Skeletal muscle satellite cell (primary cell): ENCODE measurements at regions not wholly inside any gene's neighbourhood (a gene's known extent, or its start where the extent isn't known, plus 50 kb on each side); places are given as distances from the start of the nearest gene placed in this dataset.
A peak's percentile ranks its signal among the peaks of the same experiment; 100 is the strongest.

Experiments used
- H3K27me3 ChIP-seq: 2 replicates; pipeline ENCODE4 v1.7.0; 2013; ENCODE audit warnings: low read length; ENCODE audit not compliant: control insufficient read depth, insufficient read depth
- H3K36me3 ChIP-seq: 2 replicates; pipeline ENCODE4 v1.7.0; 2013; ENCODE audit warnings: mild to moderate bottlenecking, control low read depth, low read length; ENCODE audit not compliant: insufficient read depth
- H3K4me1 ChIP-seq: 2 replicates; pipeline ENCODE4 v1.7.0; 2013; ENCODE audit warnings: low read length; ENCODE audit not compliant: control insufficient read depth, insufficient read depth
- H3K4me2 ChIP-seq: 2 replicates; pipeline ENCODE4 v1.7.0; 2013; ENCODE audit warnings: mild to moderate bottlenecking, low read length
- H3K4me3 ChIP-seq: 2 replicates; pipeline ENCODE4 v1.7.0; 2013; ENCODE audit warnings: low read length
- H3K9ac ChIP-seq: 2 replicates; pipeline ENCODE4 v1.7.0; 2013; ENCODE audit warnings: mild to moderate bottlenecking, low read depth, low read length, moderate library complexity
- H3K9me3 ChIP-seq: replicated peaks from 2 replicates; pipeline ENCODE4 v1.7.0; 2013; ENCODE audit warnings: mild to moderate bottlenecking, control low read depth, low read length

GRCh38 chr6:6771964-6772363 lies 183.4 kb downstream of the LY86 start:
- Histone ChIP-seq H3K36me3 (no peaks in the 10 kb centered on the region), H3K27me3 (peaks cover 4% of the 10 kb centered on the region), H3K4me1 (no peaks in the 10 kb centered on the region), H3K9ac (no peak overlapping the region), H3K4me2 (no peak overlapping the region), H3K9me3 (no peaks in the 10 kb centered on the region), H3K4me3 (no peak overlapping the region)

GRCh38 chr6:6772751-6773150 lies 184.2 kb downstream of the LY86 start:
- no peaks in the 10 kb centered on the region for H3K4me1 ChIP-seq
- H3K36me3 ChIP-seq, result no peaks in the 10 kb centered on the region
- H3K9me3 ChIP-seq, result no peaks in the 10 kb centered on the region
- peaks cover 4% of the 10 kb centered on the region for H3K27me3 ChIP-seq
- no peak overlapping the region for H3K4me3 ChIP-seq
- no peak overlapping the region for H3K9ac ChIP-seq
- H3K4me2 ChIP-seq, result no peak overlapping the region

- Histone ChIP-seq H3K27me3 (peaks cover 8% of the 10 kb centered on the region), H3K4me2 (no peak overlapping the region), H3K4me1 (no peaks in the 10 kb centered on the region), H3K9me3 (no peaks in the 10 kb centered on the region), H3K9ac (no peak overlapping the region), H3K4me3 (no peak overlapping the region), H3K36me3 (no peaks in the 10 kb centered on the region)
These were observed 186.6 kb downstream of the LY86 start for GRCh38 chr6:6775074-6775473.

- H3K36me3 ChIP-seq, result no peaks in the 10 kb centered on the region
- no peak overlapping the region for H3K9ac ChIP-seq
- H3K4me2 ChIP-seq, result no peak overlapping the region
- H3K9me3 ChIP-seq, result no peaks in the 10 kb centered on the region
- H3K27me3 ChIP-seq, result peaks cover 4% of the 10 kb centered on the region
- peaks cover 10% of the 10 kb centered on the region for H3K4me1 ChIP-seq
- no peak overlapping the region for H3K4me3 ChIP-seq
These were observed 191.7 kb downstream of the LY86 start for GRCh38 chr6:6780231-6780630.

GRCh38 chr6:6781172-6781872 lies 192.8 kb downstream of the LY86 start:
- Histone ChIP-seq H3K27me3 (peaks cover 4% of the 10 kb centered on the region), H3K4me3 (no peak overlapping the region), H3K9ac (no peak overlapping the region), H3K36me3 (no peaks in the 10 kb centered on the region), H3K4me1 (peaks cover 10% of the 10 kb centered on the region), H3K4me2 (peak overlapping the region; percentile 4), H3K9me3 (no peaks in the 10 kb centered on the region)

- no peaks in the 10 kb centered on the region for H3K36me3 ChIP-seq
- H3K4me2 ChIP-seq, result no peak overlapping the region
- no peak overlapping the region for H3K9ac ChIP-seq
- peaks cover 10% of the 10 kb centered on the region for H3K4me1 ChIP-seq
- H3K27me3 ChIP-seq, result peaks cover 4% of the 10 kb centered on the region
- H3K4me3 ChIP-seq, result no peak overlapping the region
- H3K9me3 ChIP-seq, result no peaks in the 10 kb centered on the region
These were observed 193.3 kb downstream of the LY86 start for GRCh38 chr6:6781873-6782227.

GRCh38 chr6:6783721-6784120 lies 195.2 kb downstream of the LY86 start:
- no peak overlapping the region for H3K9ac ChIP-seq
- no peaks in the 10 kb centered on the region for H3K9me3 ChIP-seq
- no peak overlapping the region for H3K4me2 ChIP-seq
- H3K4me1 ChIP-seq, result peaks cover 10% of the 10 kb centered on the region
- no peak overlapping the region for H3K4me3 ChIP-seq
- peaks cover 1% of the 10 kb centered on the region for H3K27me3 ChIP-seq
- no peaks in the 10 kb centered on the region for H3K36me3 ChIP-seq

- Histone ChIP-seq H3K4me1 (peaks cover 10% of the 10 kb centered on the region), H3K27me3 (no peaks in the 10 kb centered on the region), H3K36me3 (no peaks in the 10 kb centered on the region), H3K4me3 (no peak overlapping the region), H3K9me3 (no peaks in the 10 kb centered on the region), H3K9ac (no peak overlapping the region), H3K4me2 (no peak overlapping the region)
These were observed 196.1 kb downstream of the LY86 start for GRCh38 chr6:6784514-6785162.

- no peak overlapping the region for H3K4me3 ChIP-seq
- no peaks in the 10 kb centered on the region for H3K36me3 ChIP-seq
- H3K4me1 ChIP-seq, result peaks cover 10% of the 10 kb centered on the region
- H3K9me3 ChIP-seq, result no peaks in the 10 kb centered on the region
- H3K27me3 ChIP-seq, result no peaks in the 10 kb centered on the region
- no peak overlapping the region for H3K9ac ChIP-seq
- H3K4me2 ChIP-seq, result no peak overlapping the region
These were observed 196.6 kb downstream of the LY86 start for GRCh38 chr6:6785163-6785521.

GRCh38 chr6:6788394-6789032 lies 200.0 kb downstream of the LY86 start:
- H3K9ac ChIP-seq, result no peak overlapping the region
- no peaks in the 10 kb centered on the region for H3K27me3 ChIP-seq
- H3K36me3 ChIP-seq, result no peaks in the 10 kb centered on the region
- H3K4me3 ChIP-seq, result no peak overlapping the region
- H3K4me2 ChIP-seq, result no peak overlapping the region
- no peaks in the 10 kb centered on the region for H3K4me1 ChIP-seq
- H3K9me3 ChIP-seq, result no peaks in the 10 kb centered on the region

GRCh38 chr6:6790393-6790792 lies 201.9 kb downstream of the LY86 start:
- no peak overlapping the region for H3K9ac ChIP-seq
- no peak overlapping the region for H3K4me3 ChIP-seq
- peaks cover 6% of the 10 kb centered on the region for H3K27me3 ChIP-seq
- H3K36me3 ChIP-seq, result no peaks in the 10 kb centered on the region
- H3K9me3 ChIP-seq, result no peaks in the 10 kb centered on the region
- no peaks in the 10 kb centered on the region for H3K4me1 ChIP-seq
- no peak overlapping the region for H3K4me2 ChIP-seq

- no peak overlapping the region for H3K9ac ChIP-seq
These were observed 202.4 kb downstream of the LY86 start for GRCh38 chr6:6790891-6791290.

More at GRCh38 chr6:6790891-6791290, 202.4 kb downstream of the LY86 start:
- Histone ChIP-seq H3K36me3 (no peaks in the 10 kb centered on the region), H3K4me1 (no peaks in the 10 kb centered on the region), H3K4me3 (no peak overlapping the region), H3K4me2 (no peak overlapping the region), H3K27me3 (peaks cover 6% of the 10 kb centered on the region), H3K9me3 (no peaks in the 10 kb centered on the region)
